ENCODE measurements at regions not wholly inside any gene's neighbourhood (a gene's known extent, or its start where the extent isn't known, plus 50 kb on each side); places are given as distances from the start of the nearest gene placed in this dataset.

DNA sequence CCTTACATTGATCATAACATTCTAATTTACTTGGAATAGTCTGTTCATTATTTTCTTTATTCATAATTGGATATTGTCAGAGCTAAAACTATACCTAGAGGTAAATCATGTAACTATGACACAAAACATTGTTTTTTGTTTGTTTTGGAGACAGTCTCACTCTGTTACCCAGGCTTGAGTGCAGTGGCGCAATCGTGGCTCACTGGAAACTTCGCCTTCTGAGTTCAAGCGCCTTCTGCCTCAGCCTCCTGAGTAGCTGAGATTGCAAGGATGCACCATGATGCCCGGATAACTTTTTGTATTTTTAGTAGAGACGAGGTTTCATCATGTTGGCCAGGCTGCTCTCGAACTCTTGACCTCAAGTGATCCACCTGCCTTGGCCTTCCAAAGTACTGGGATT lies 265.2 kb downstream of the FBXO8 start:
- Histone ChIP-seq H3K4me1 (ENCODE audit: control insufficient read depth, low read depth, low read length) (no peaks in the 10 kb centered on the region), H3K4ac (ENCODE audit: low read depth, low read length) (no peak overlapping the region), H3K79me2 (ENCODE audit: control insufficient read depth, insufficient read depth, low read length) (no peaks in the 10 kb centered on the region), H3K27me3 (ENCODE audit: insufficient read depth, low read length, poor library complexity) (no peaks in the 10 kb centered on the region), H2BK15ac (replicated peaks; ENCODE audit: low read depth) (no peak overlapping the region), H3K4me3 (ENCODE audit: low read length) (no peak overlapping the region), H3K79me1 (ENCODE audit: low read length) (no peaks in the 10 kb centered on the region), H3K9ac (ENCODE audit: low read length) (no peak overlapping the region), H2BK5ac (ENCODE audit: low read length) (no peak overlapping the region), H3K56ac (ENCODE audit: low read length) (no peak overlapping the region), H3K4me2 (ENCODE audit: low read length) (no peak overlapping the region), H3K23ac (ENCODE audit: low read length) (no peak overlapping the region), H3K36me3 (ENCODE audit: control insufficient read depth, insufficient read depth, low read length) (no peaks in the 10 kb centered on the region), H4K8ac (ENCODE audit: low read depth, low read length) (no peak overlapping the region), H2BK120ac (ENCODE audit: low read depth, low read length) (no peak overlapping the region), H3K18ac (ENCODE audit: low read length) (no peak overlapping the region), H3K27ac (ENCODE audit: low read depth, low read length) (no peak overlapping the region), H2AK5ac (ENCODE audit: low read length) (no peak overlapping the region), H4K5ac (ENCODE audit: low read length) (no peak overlapping the region)
- no peak for DNase-seq
- no CpG with 5 or more reads among the region's 7 CpGs for WGBS (ENCODE audit: extremely low coverage, insufficient coverage, low lambda C conversion rate)

DNA sequence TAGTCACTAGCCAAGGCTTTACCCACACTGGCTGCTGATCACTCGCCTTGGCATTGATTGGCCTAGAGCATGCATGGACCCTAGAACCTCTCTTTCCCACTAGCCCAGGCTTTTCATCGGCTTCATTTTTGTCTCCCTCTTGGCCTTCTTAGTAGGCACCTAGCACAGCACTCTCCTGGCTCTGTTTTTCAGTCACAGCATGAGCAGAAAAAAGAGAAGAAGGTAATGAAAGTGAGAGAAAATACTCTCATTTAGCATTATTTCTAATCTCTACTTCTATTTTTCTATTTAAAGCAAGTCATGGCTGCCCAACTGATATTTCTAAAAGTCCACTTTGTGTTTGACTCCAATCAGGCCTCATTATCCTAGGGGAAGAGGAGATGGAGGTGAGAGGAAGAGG lies 267.2 kb downstream of the FBXO8 start:
- Histone ChIP-seq H3K18ac (ENCODE audit: low read length) (no peak overlapping the region), H2BK5ac (ENCODE audit: low read length) (no peak overlapping the region), H2AK5ac (ENCODE audit: low read length) (no peak overlapping the region), H3K4me2 (ENCODE audit: low read length) (no peak overlapping the region), H3K79me2 (ENCODE audit: control insufficient read depth, insufficient read depth, low read length) (no peaks in the 10 kb centered on the region), H2BK120ac (ENCODE audit: low read depth, low read length) (no peak overlapping the region), H3K4me3 (ENCODE audit: low read length) (no peak overlapping the region), H3K79me1 (ENCODE audit: low read length) (no peaks in the 10 kb centered on the region), H3K27ac (ENCODE audit: low read depth, low read length) (no peak overlapping the region), H3K56ac (ENCODE audit: low read length) (no peak overlapping the region), H3K27me3 (ENCODE audit: insufficient read depth, low read length, poor library complexity) (no peaks in the 10 kb centered on the region), H3K36me3 (ENCODE audit: control insufficient read depth, insufficient read depth, low read length) (no peaks in the 10 kb centered on the region), H3K9ac (ENCODE audit: low read length) (no peak overlapping the region), H3K4me1 (ENCODE audit: control insufficient read depth, low read depth, low read length) (no peaks in the 10 kb centered on the region), H3K23ac (ENCODE audit: low read length) (no peak overlapping the region), H3K4ac (ENCODE audit: low read depth, low read length) (no peak overlapping the region), H4K5ac (ENCODE audit: low read length) (no peak overlapping the region), H4K8ac (ENCODE audit: low read depth, low read length) (no peak overlapping the region), H2BK15ac (replicated peaks; ENCODE audit: low read depth) (no peak overlapping the region)
- no CpG with 5 or more reads among the region's 2 CpGs for WGBS (ENCODE audit: extremely low coverage, insufficient coverage, low lambda C conversion rate)
- DNase-seq, result no peak

DNA sequence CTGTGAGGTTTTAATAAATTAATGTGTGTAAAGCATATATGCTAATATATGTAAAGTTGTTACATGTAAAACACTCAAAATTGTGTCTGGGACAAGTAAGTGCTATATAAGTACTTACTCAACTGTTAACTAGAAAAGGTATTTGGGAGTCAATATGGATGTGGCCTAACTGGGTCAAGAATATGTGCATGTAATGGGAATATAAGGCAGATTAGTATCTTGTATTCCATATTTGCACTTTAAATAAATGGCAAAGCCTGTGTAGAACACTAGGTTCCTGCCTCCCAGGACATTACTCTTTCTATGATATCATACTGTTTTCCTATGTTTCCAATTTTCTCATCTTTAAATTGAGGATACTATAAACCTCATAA lies 270.6 kb downstream of the FBXO8 start:
- Histone ChIP-seq H3K4ac (ENCODE audit: low read depth, low read length) (no peak overlapping the region), H3K36me3 (ENCODE audit: control insufficient read depth, insufficient read depth, low read length) (no peaks in the 10 kb centered on the region), H3K9ac (ENCODE audit: low read length) (no peak overlapping the region), H3K4me1 (ENCODE audit: control insufficient read depth, low read depth, low read length) (no peaks in the 10 kb centered on the region), H3K18ac (ENCODE audit: low read length) (no peak overlapping the region), H3K56ac (ENCODE audit: low read length) (no peak overlapping the region), H4K8ac (ENCODE audit: low read depth, low read length) (no peak overlapping the region), H2BK15ac (replicated peaks; ENCODE audit: low read depth) (no peak overlapping the region), H4K5ac (ENCODE audit: low read length) (no peak overlapping the region), H3K4me2 (ENCODE audit: low read length) (no peak overlapping the region), H3K79me2 (ENCODE audit: control insufficient read depth, insufficient read depth, low read length) (no peaks in the 10 kb centered on the region), H3K79me1 (ENCODE audit: low read length) (no peaks in the 10 kb centered on the region), H2BK120ac (ENCODE audit: low read depth, low read length) (no peak overlapping the region), H3K4me3 (ENCODE audit: low read length) (no peak overlapping the region), H3K23ac (ENCODE audit: low read length) (no peak overlapping the region), H3K27ac (ENCODE audit: low read depth, low read length) (no peak overlapping the region), H2AK5ac (ENCODE audit: low read length) (no peak overlapping the region), H3K27me3 (ENCODE audit: insufficient read depth, low read length, poor library complexity) (no peaks in the 10 kb centered on the region), H2BK5ac (ENCODE audit: low read length) (no peak overlapping the region)
- no peak for DNase-seq

DNA sequence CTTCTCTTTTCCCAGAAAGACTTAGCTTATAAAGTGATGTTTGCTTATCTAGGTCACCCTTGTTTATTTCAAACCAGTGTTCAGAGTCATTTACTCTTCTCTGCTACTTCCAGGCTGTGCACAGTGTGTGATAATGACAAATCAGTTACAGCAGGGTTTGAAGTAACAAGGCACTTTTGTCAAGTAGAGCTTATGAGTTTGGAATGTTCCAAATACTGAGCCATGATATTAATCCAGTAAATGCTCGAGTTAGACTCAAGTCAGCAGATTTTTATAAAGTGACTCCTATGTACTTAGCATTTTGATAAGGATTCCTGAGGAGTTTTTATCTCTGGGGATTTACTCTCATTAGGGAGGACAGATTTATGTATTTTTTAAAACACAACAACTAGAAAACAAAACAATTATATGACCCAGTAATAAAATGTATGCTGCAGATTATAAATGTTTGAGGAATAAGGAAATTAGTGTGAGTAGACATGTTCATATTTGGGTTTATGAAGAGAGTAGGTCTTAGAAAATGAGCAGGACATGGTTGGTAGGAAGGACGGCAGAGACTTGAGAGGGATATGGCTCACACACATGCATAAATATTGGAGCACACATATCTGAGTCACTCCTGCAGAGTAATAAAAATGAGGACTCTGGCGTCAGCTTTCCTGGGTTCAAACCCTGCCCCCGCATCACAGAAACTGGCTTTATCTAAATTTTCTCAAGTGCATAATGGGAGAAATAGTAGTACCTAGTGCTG lies 271.2 kb downstream of the FBXO8 start:
- Histone ChIP-seq H3K4ac (ENCODE audit: low read depth, low read length) (no peak overlapping the region), H4K5ac (ENCODE audit: low read length) (no peak overlapping the region), H3K4me1 (ENCODE audit: control insufficient read depth, low read depth, low read length) (no peaks in the 10 kb centered on the region), H2BK5ac (ENCODE audit: low read length) (no peak overlapping the region), H3K4me3 (ENCODE audit: low read length) (no peak overlapping the region), H3K79me2 (ENCODE audit: control insufficient read depth, insufficient read depth, low read length) (no peaks in the 10 kb centered on the region), H3K79me1 (ENCODE audit: low read length) (no peaks in the 10 kb centered on the region), H4K8ac (ENCODE audit: low read depth, low read length) (no peak overlapping the region), H3K18ac (ENCODE audit: low read length) (no peak overlapping the region), H3K27me3 (ENCODE audit: insufficient read depth, low read length, poor library complexity) (no peaks in the 10 kb centered on the region), H3K56ac (ENCODE audit: low read length) (no peak overlapping the region), H2BK15ac (replicated peaks; ENCODE audit: low read depth) (no peak overlapping the region), H2AK5ac (ENCODE audit: low read length) (no peak overlapping the region), H3K36me3 (ENCODE audit: control insufficient read depth, insufficient read depth, low read length) (no peaks in the 10 kb centered on the region), H3K9ac (ENCODE audit: low read length) (no peak overlapping the region), H2BK120ac (ENCODE audit: low read depth, low read length) (no peak overlapping the region), H3K27ac (ENCODE audit: low read depth, low read length) (no peak overlapping the region), H3K23ac (ENCODE audit: low read length) (no peak overlapping the region), H3K4me2 (ENCODE audit: low read length) (no peak overlapping the region)
- no CpG with 5 or more reads among the region's 4 CpGs for WGBS (ENCODE audit: extremely low coverage, insufficient coverage, low lambda C conversion rate)
- no peak for DNase-seq

DNA sequence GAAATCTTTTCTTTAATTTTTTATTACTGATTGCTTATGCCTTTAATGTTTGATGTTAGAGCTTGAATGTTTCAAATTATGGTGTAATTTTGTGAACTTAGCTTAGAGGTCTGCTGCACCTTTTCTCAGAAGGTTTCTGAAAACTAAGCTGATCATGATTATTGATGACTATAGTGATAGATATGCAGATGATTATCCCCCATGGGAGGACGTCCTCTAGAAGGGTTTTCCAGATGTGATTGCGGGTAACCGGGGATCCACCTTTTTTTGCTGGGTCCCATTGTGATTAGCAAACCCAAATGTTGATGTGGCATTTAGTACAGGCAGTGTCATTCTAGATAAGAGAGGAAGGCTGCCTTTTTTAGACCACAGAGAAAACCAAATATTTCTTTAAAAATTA lies 272.9 kb downstream of the FBXO8 start:
- H3K18ac ChIP-seq (ENCODE audit: low read length), result no peak overlapping the region
- H3K27ac ChIP-seq (ENCODE audit: low read depth, low read length), result no peak overlapping the region
- H3K27me3 ChIP-seq (ENCODE audit: insufficient read depth, low read length, poor library complexity), result no peaks in the 10 kb centered on the region
- no peak overlapping the region for H3K4me3 ChIP-seq (ENCODE audit: low read length)
- no peak overlapping the region for H2BK120ac ChIP-seq (ENCODE audit: low read depth, low read length)
- no peak overlapping the region for H2BK15ac ChIP-seq (replicated peaks; ENCODE audit: low read depth)
- H3K56ac ChIP-seq (ENCODE audit: low read length), result no peak overlapping the region
- no CpG with 5 or more reads among the region's 3 CpGs for WGBS (ENCODE audit: extremely low coverage, insufficient coverage, low lambda C conversion rate)
- no peak overlapping the region for H3K4ac ChIP-seq (ENCODE audit: low read depth, low read length)
- H3K4me2 ChIP-seq (ENCODE audit: low read length), result no peak overlapping the region
- H3K9ac ChIP-seq (ENCODE audit: low read length), result no peak overlapping the region
- H3K4me1 ChIP-seq (ENCODE audit: control insufficient read depth, low read depth, low read length), result no peaks in the 10 kb centered on the region
- DNase-seq, result no peak
- no peaks in the 10 kb centered on the region for H3K36me3 ChIP-seq (ENCODE audit: control insufficient read depth, insufficient read depth, low read length)
- no peak overlapping the region for H4K8ac ChIP-seq (ENCODE audit: low read depth, low read length)
- no peaks in the 10 kb centered on the region for H3K79me1 ChIP-seq (ENCODE audit: low read length)
- no peak overlapping the region for H3K23ac ChIP-seq (ENCODE audit: low read length)
- no peaks in the 10 kb centered on the region for H3K79me2 ChIP-seq (ENCODE audit: control insufficient read depth, insufficient read depth, low read length)
- H2BK5ac ChIP-seq (ENCODE audit: low read length), result no peak overlapping the region
- H2AK5ac ChIP-seq (ENCODE audit: low read length), result no peak overlapping the region
- H4K5ac ChIP-seq (ENCODE audit: low read length), result no peak overlapping the region
